HEK293 (cell line): ENCODE measurements at regions not wholly inside any gene's neighbourhood (a gene's known extent, or its start where the extent isn't known, plus 50 kb on each side); places are given as distances from the start of the nearest gene placed in this dataset.
A peak's percentile ranks its signal among the peaks of the same experiment; 100 is the strongest.

Experiments
- EGR2 ChIP-seq: fragments of 450-650 bp; formaldehyde crosslinking; IDR thresholded peaks from 2 replicates; pipeline ENCODE4 v1.5.1; 2016; ENCODE audit warnings: low read depth, missing biosample characterization, missing genetic modification characterization
- KLF1 ChIP-seq: fragments of 450-650 bp; formaldehyde crosslinking; IDR thresholded peaks from 2 replicates; pipeline ENCODE4 v1.5.1; 2016; ENCODE audit warnings: missing biosample characterization, missing genetic modification characterization
- ZNF138 ChIP-seq: fragments of 450-650 bp; formaldehyde crosslinking; IDR thresholded peaks from 2 replicates; pipeline ENCODE4 v1.5.1; 2016; ENCODE audit warnings: missing biosample characterization, missing genetic modification characterization, borderline replicate concordance
- ZNF610 ChIP-seq: fragments of 450-650 bp; formaldehyde crosslinking; IDR thresholded peaks from 2 replicates; pipeline ENCODE4 v1.5.1; 2016; ENCODE audit warnings: missing biosample characterization, missing genetic modification characterization, borderline replicate concordance
- ZSCAN30 ChIP-seq: fragments of 450-650 bp; IDR thresholded peaks from 2 replicates; pipeline ENCODE4 v1.5.1; 2018; ENCODE audit warnings: missing biosample characterization, mild to moderate bottlenecking, missing genetic modification characterization, moderate library complexity

- no peak for TF ChIP-seq ZNF138 (tag by site-specific recombination)
- TF ChIP-seq EGR2 (tag by site-specific recombination) = 0 out of 2 replicates have a peak, but pooled peaks have one; percentile 55
- no peak for TF ChIP-seq ZSCAN30 (tag by site-specific recombination)
- TF ChIP-seq KLF1 = peak; percentile 89
- peak; percentile 11; the same call in 1 of the 2 replicates for TF ChIP-seq ZNF610
These were observed 49.9 kb upstream of the TBX3 start (continued) for GRCh38 chr12:114733919-114734318.
